A549 (cell line): ENCODE measurements at regions not wholly inside any gene's neighbourhood (a gene's known extent, or its start where the extent isn't known, plus 50 kb on each side); places are given as distances from the start of the nearest gene placed in this dataset.

Experiments used
- ATAC-seq, 2 experiments: fragments of 200-7000 bp in 1 of 2; fragments of >200 bp in 1 of 2; cut with Nextera tagmentation in 1 of 2; cut with Tn5 transposase in 1 of 2; 3 replicates each; pipeline versions ENCODE4 v1.8.0 to v1.9.1; 2018 to 2020; ENCODE audit warnings: mild to moderate bottlenecking in 1 of 2, moderate library complexity in 1 of 2
- CTCF ChIA-PET: fragments of 300-600 bp; sonication (Branson Sonifier 250); formaldehyde crosslinking; extraction: SDS; loops from one replicate; lab custom pipeline; 2021; ENCODE audit warnings: antibody characterized with exemption, inconsistent platforms; lab: Yijun Ruan, JAX
- POLR2A ChIA-PET: fragments of 350-600 bp; formaldehyde crosslinking; extraction: SDS; loops from one replicate; lab custom pipeline; 2021; ENCODE audit warnings: antibody characterized with exemption, inconsistent platforms; lab: Yijun Ruan, JAX
- DNase-seq, 2 experiments: peaks; one replicate each; pipeline versions ENCODE4 v3.0.0 to v3.0.0-alpha.2; 2011 to 2016; ENCODE audit warnings: low read depth in 1 of 2, low spot score in 1 of 2
- FAIRE-seq: peaks from 2 replicates; lab custom pipeline; 2011; peaks lifted over from hg19 to GRCh38; lab: Jason Lieb, UNC
- H3K27ac ChIP-seq, 2 experiments: fragments of >200 bp; sonication (Bioruptor Twin); formaldehyde crosslinking; 3 replicates each; pipeline ENCODE4 v1.5.1; 2016 to 2017
- H3K4me1 ChIP-seq: fragments of >200 bp; sonication (Bioruptor Twin); formaldehyde crosslinking; 3 replicates; pipeline ENCODE4 v1.6.1; 2016
- H3K4me2 ChIP-seq: fragments of >200 bp; sonication (Bioruptor Twin); formaldehyde crosslinking; 3 replicates; pipeline ENCODE4 v1.6.1; 2016
- H3K4me3 ChIP-seq: fragments of >200 bp; sonication (Bioruptor Twin); formaldehyde crosslinking; 3 replicates; pipeline ENCODE4 v1.5.1; 2016
- H3K9me3 ChIP-seq: fragments of >200 bp; sonication (Bioruptor Twin); formaldehyde crosslinking; 3 replicates; pipeline ENCODE4 v1.6.1; 2016
- ATOH8 ChIP-seq: fragments of 250-450 bp; sonication (Bioruptor Pico); IDR thresholded peaks from 2 replicates; pipeline ENCODE4 v1.5.0; 2020; ENCODE audit warnings: low read depth, mild to moderate bottlenecking, moderate library complexity
- CBX2 ChIP-seq: fragments of 200-600 bp; sonication (generic); IDR thresholded peaks from 2 replicates; pipeline ENCODE4 v1.6.1; 2016; ENCODE audit warnings: low read depth, mild to moderate bottlenecking, borderline replicate concordance
- CBX8 ChIP-seq: fragments of 200-600 bp; sonication (generic); IDR thresholded peaks from 2 replicates; pipeline ENCODE4 v1.6.1; 2016
- CEBPB ChIP-seq, 2 experiments: fragments of >200 bp in 1 of 2; sonication (Bioruptor Twin) in 1 of 2; formaldehyde crosslinking in 1 of 2; IDR thresholded peaks; 2 replicates each; pipeline ENCODE4 v1.6.1; 2012 to 2016
- CHD2 ChIP-seq: fragments of 150-350 bp; IDR thresholded peaks from 2 replicates; pipeline ENCODE4 v1.6.1; 2014; ENCODE audit warnings: low read length; ENCODE audit not compliant: partially characterized antibody
- EHF ChIP-seq: fragments of 250-450 bp; sonication (Bioruptor Pico); IDR thresholded peaks from 2 replicates; pipeline ENCODE4 v1.5.0; 2020; ENCODE audit warnings: mild to moderate bottlenecking
- EHMT2 ChIP-seq: fragments of 200-600 bp; sonication (generic); IDR thresholded peaks from 2 replicates; pipeline ENCODE4 v1.6.1; 2016; ENCODE audit warnings: antibody characterized with exemption, low read depth, mild to moderate bottlenecking, moderate library complexity
- ESRRA ChIP-seq: fragments of 150-350 bp; IDR thresholded peaks from 2 replicates; pipeline ENCODE4 v1.6.1; 2014; ENCODE audit warnings: mild to moderate bottlenecking, low read length, borderline replicate concordance
- FOSB ChIP-seq: fragments of 250-450 bp; sonication (Bioruptor Pico); IDR thresholded peaks from 2 replicates; pipeline ENCODE4 v1.5.0; 2020; ENCODE audit warnings: mild to moderate bottlenecking, moderate library complexity
- FOXS1 ChIP-seq: fragments of 250-450 bp; sonication (Bioruptor Pico); IDR thresholded peaks from 2 replicates; pipeline ENCODE4 v1.5.0; 2020; ENCODE audit warnings: mild to moderate bottlenecking, moderate library complexity
- GATA3 ChIP-seq: IDR thresholded peaks from 2 replicates; pipeline ENCODE4 v1.6.1; 2012; ENCODE audit warnings: borderline replicate concordance
- HDAC2 ChIP-seq: fragments of 200-600 bp; sonication (generic); IDR thresholded peaks from 2 replicates; pipeline ENCODE4 v1.6.1; 2016
- HEYL ChIP-seq: fragments of 250-450 bp; sonication (Bioruptor Pico); IDR thresholded peaks from 2 replicates; pipeline ENCODE4 v1.8.0; 2021; ENCODE audit warnings: mild to moderate bottlenecking, moderate library complexity
- JUN ChIP-seq, 2 experiments: fragments of >200 bp; sonication (Bioruptor Twin); formaldehyde crosslinking; IDR thresholded peaks; 2 replicates in 1 of 2; 3 replicates in 1 of 2; pipeline ENCODE4 v1.6.1; 2016 to 2017
- KDM1A ChIP-seq: fragments of 200-600 bp; sonication (generic); IDR thresholded peaks from 2 replicates; pipeline ENCODE4 v1.6.1; 2016; ENCODE audit warnings: low read depth, mild to moderate bottlenecking
- KDM5A ChIP-seq: fragments of 200-600 bp; sonication (generic); IDR thresholded peaks from 2 replicates; pipeline ENCODE4 v1.6.1; 2016; ENCODE audit warnings: antibody characterized with exemption, mild to moderate bottlenecking
- MAFK ChIP-seq: fragments of 450-650 bp; IDR thresholded peaks from 2 replicates; pipeline ENCODE4 v1.6.1; 2014; ENCODE audit not compliant: partially characterized antibody
- MAX ChIP-seq: IDR thresholded peaks from 2 replicates; pipeline ENCODE4 v1.6.1; 2012
- MAZ ChIP-seq: fragments of 150-350 bp; IDR thresholded peaks from 2 replicates; pipeline ENCODE4 v1.6.1; 2014; ENCODE audit warnings: antibody characterized with exemption, low read depth, low read length, borderline replicate concordance
- NPAS2 ChIP-seq: fragments of 250-450 bp; sonication (Bioruptor Pico); IDR thresholded peaks from 2 replicates; pipeline ENCODE4 v1.8.0; 2022; ENCODE audit warnings: mild to moderate bottlenecking, moderate library complexity, borderline replicate concordance
- NR3C1 ChIP-seq: fragments of >200 bp; sonication (Bioruptor Twin); formaldehyde crosslinking; IDR thresholded peaks from 3 replicates; pipeline ENCODE4 v1.6.1; 2017
- PBX3 ChIP-seq: IDR thresholded peaks from 2 replicates; pipeline ENCODE4 v1.6.1; 2012
- PHF8 ChIP-seq: fragments of 200-600 bp; sonication (generic); IDR thresholded peaks from 2 replicates; pipeline ENCODE4 v1.6.1; 2016; ENCODE audit warnings: low read depth, mild to moderate bottlenecking, antibody characterized with exemption, moderate library complexity, borderline replicate concordance
- POLR2A ChIP-seq: IDR thresholded peaks from 2 replicates; pipeline ENCODE4 v1.6.1; 2012; ENCODE audit warnings: mild to moderate bottlenecking, low read length
- RAD21 ChIP-seq, 2 experiments: fragments of >200 bp in 1 of 2; sonication (Bioruptor Twin) in 1 of 2; formaldehyde crosslinking in 1 of 2; IDR thresholded peaks in 1 of 2; conservative IDR thresholded peaks in 1 of 2; 2 replicates in 1 of 2; 3 replicates in 1 of 2; pipeline ENCODE4 v1.6.1; 2012 to 2018; ENCODE audit warnings: inconsistent platforms in 1 of 2
- RCOR1 ChIP-seq: fragments of 150-350 bp; IDR thresholded peaks from 2 replicates; pipeline ENCODE4 v1.6.1; 2014; ENCODE audit warnings: antibody characterized with exemption, low read length, low read depth
- REST ChIP-seq: fragments of 200-600 bp; sonication (generic); IDR thresholded peaks from 2 replicates; pipeline ENCODE4 v1.6.1; 2016; ENCODE audit warnings: antibody characterized with exemption, mild to moderate bottlenecking, moderate library complexity
- RFX5 ChIP-seq: fragments of 450-650 bp; IDR thresholded peaks from 2 replicates; pipeline ENCODE4 v1.7.1; 2014; ENCODE audit warnings: antibody characterized with exemption, mild to moderate bottlenecking, moderate library complexity
- SMC3 ChIP-seq: fragments of >200 bp; sonication (Bioruptor Twin); formaldehyde crosslinking; IDR thresholded peaks from 3 replicates; pipeline ENCODE4 v1.6.1; 2018; ENCODE audit warnings: inconsistent platforms
- USF2 ChIP-seq: fragments of 450-650 bp; IDR thresholded peaks from 2 replicates; pipeline ENCODE4 v1.6.1; 2014; ENCODE audit warnings: antibody characterized with exemption
- WGBS: methylation state at CpG from one replicate; pipeline ENCODE4 v1.1.6; 2017; ENCODE audit errors: missing lambda C conversion rate; 5-methylcytosine and 5-hydroxymethylcytosine counted together

- no peak overlapping the region for H3K4me2 ChIP-seq
- TF ChIP-seq PBX3 (no peak), USF2 (no peak), NPAS2 (CRISPR knock-in tag) (no peak), ESRRA (no peak), RFX5 (no peak), EHF (CRISPR knock-in tag) (no peak), ATOH8 (CRISPR knock-in tag) (no peak), CBX8 (no peak), KDM1A (no peak)
- TF ChIP-seq, all 56 proteins: peak for 0
- FAIRE-seq (no peak), ATAC-seq (peak in 1 of 2 experiments; percentile 40; a peak in 1 of 6 replicates), DNase-seq (peak; percentile 2 to 20)
- ChIA-PET POLR2A (no interaction called here), CTCF (interaction anchor here (0.9 kb wide), 1 partner anchor 16 kb away, joined by 4 read pairs; no protein-coding TSS in a partner anchor)
- 0% methylated on average over 1 of the region's 1 CpG for WGBS
- Histone ChIP-seq H3K27ac (no peak overlapping the region), H3K9me3 (no peaks in the 10 kb centered on the region), H3K4me1 (no peaks in the 10 kb centered on the region), H3K4me3 (no peak overlapping the region)
Measured at GRCh38 chr14:87049950-87050349, 943.0 kb downstream of the GALC start.

GRCh38 chr14:87046960-87047359 lies 946.0 kb downstream of the GALC start:
- Histone ChIP-seq H3K4me3 (no peak overlapping the region), H3K4me2 (no peak overlapping the region), H3K9me3 (no peaks in the 10 kb centered on the region), H3K27ac (no peak overlapping the region), H3K4me1 (no peaks in the 10 kb centered on the region)
- FAIRE-seq = no peak
- TF ChIP-seq NPAS2 (CRISPR knock-in tag) (no peak), CBX2 (no peak), MAFK (no peak), FOXS1 (CRISPR knock-in tag) (no peak), HEYL (CRISPR knock-in tag) (no peak), JUN (IDR thresholded peaks at IDR 0.05) (no peak), CEBPB (IDR thresholded peaks at IDR 0.05) (no peak), NR3C1 (no peak), PHF8 (no peak), MAX (no peak), SMC3 (no peak), HDAC2 (no peak), GATA3 (no peak)
- no peak for DNase-seq
- 2% methylated on average over 2 of the region's 2 CpGs for WGBS
- CTCF ChIA-PET = no interaction called here
- no peak for ATAC-seq
- POLR2A ChIA-PET = no interaction called here

- H3K27ac ChIP-seq = no peak overlapping the region
- CTCF ChIA-PET = no interaction called here
- POLR2A ChIA-PET = no interaction called here
- no peak for TF ChIP-seq MAZ
- TF ChIP-seq FOSB (CRISPR knock-in tag) = no peak
- TF ChIP-seq RCOR1 = no peak
- no peak for TF ChIP-seq POLR2A
- TF ChIP-seq MAFK = no peak
- no peak for TF ChIP-seq FOXS1 (CRISPR knock-in tag)
- TF ChIP-seq RAD21 (conservative IDR thresholded peaks at IDR 0.05 in 1 of 2, IDR thresholded peaks at IDR 0.05 in 1 of 2) = no peak
- no peak for TF ChIP-seq USF2
- TF ChIP-seq EHMT2 = no peak
- TF ChIP-seq REST = no peak
- TF ChIP-seq CHD2 = no peak
- no peak for TF ChIP-seq PHF8
- TF ChIP-seq KDM5A = no peak
- DNase-seq (no peak), ATAC-seq (no peak), FAIRE-seq (no peak)
- H3K4me2 ChIP-seq = no peak overlapping the region
- WGBS = 6% methylated on average over 5 of the region's 5 CpGs
- H3K4me1 ChIP-seq = no peaks in the 10 kb centered on the region
- H3K9me3 ChIP-seq = no peaks in the 10 kb centered on the region
- no peak overlapping the region for H3K4me3 ChIP-seq
Measured at GRCh38 chr14:87045956-87046355, 947.0 kb downstream of the GALC start.
